ENCODE measurements at regions not wholly inside any gene's neighbourhood (a gene's known extent, or its start where the extent isn't known, plus 50 kb on each side); places are given as distances from the start of the nearest gene placed in this dataset.

- WGBS (ENCODE audit: extremely low coverage, insufficient read length, low lambda C conversion rate): no CpG with 5 or more reads among the region's 2 CpGs
- no peak overlapping the region for H4K91ac ChIP-seq (ENCODE audit: insufficient read length, low read depth, low read length)
- no peak overlapping the region for H2BK20ac ChIP-seq (ENCODE audit: low read depth, low read length, poor library complexity, severe bottlenecking)
- no peaks in the 10 kb centered on the region for H3K9me3 ChIP-seq (ENCODE audit: control insufficient read depth, low read depth, low read length)
- no peaks in the 10 kb centered on the region for H3K79me1 ChIP-seq (ENCODE audit: insufficient read depth, low read depth, low read length, poor library complexity, severe bottlenecking)
- no peak overlapping the region for H3K9ac ChIP-seq (ENCODE audit: extremely low read depth, insufficient read length, low read length)
- no peak overlapping the region for H3K56ac ChIP-seq (ENCODE audit: insufficient read length, low read depth, low read length)
- H3K79me2 ChIP-seq (ENCODE audit: insufficient read depth, low read length): no peaks in the 10 kb centered on the region
- H3K14ac ChIP-seq (ENCODE audit: insufficient read depth, low read length): no peak overlapping the region
- no peaks in the 10 kb centered on the region for H3K4me1 ChIP-seq (ENCODE audit: insufficient read depth, low read length)
- H4K20me1 ChIP-seq (ENCODE audit: control insufficient read depth, insufficient read depth, insufficient read length): no peaks in the 10 kb centered on the region
- H2BK5ac ChIP-seq (ENCODE audit: insufficient read length, low read length): no peak overlapping the region
- no peaks in the 10 kb centered on the region for H3K27me3 ChIP-seq (ENCODE audit: insufficient read depth, low read length)
- Mint-ChIP-seq H3K27ac (no peak overlapping the region), H3K27me3 (ENCODE audit: low read depth) (no peaks in the 10 kb centered on the region), H3K4me1 (no peaks in the 10 kb centered on the region; a peak in 1 of 4 replicates), H3K9me3 (no peaks in the 10 kb centered on the region), H3K36me3 (ENCODE audit: insufficient read depth in 1 of 3, low read depth in 3 of 3) (no peaks in the 10 kb centered on the region), H3K4me3 (no peak overlapping the region)
- H3K27ac ChIP-seq (ENCODE audit: insufficient read length, low read depth, low read length): no peak overlapping the region
- no peak for TF ChIP-seq CTCF (conservative IDR thresholded peaks at IDR 0.05)
- H3K18ac ChIP-seq (ENCODE audit: insufficient read length, low read depth, low read length): no peak overlapping the region
- H4K5ac ChIP-seq (ENCODE audit: insufficient read length, low read depth, low read length): no peak overlapping the region
- no peaks in the 10 kb centered on the region for H3K23me2 ChIP-seq (ENCODE audit: insufficient read length, low read depth, low read length, poor library complexity, severe bottlenecking)
- H2AK5ac ChIP-seq (ENCODE audit: insufficient read length, low read length): no peak overlapping the region
- H3T11ph ChIP-seq (ENCODE audit: low read length): no peak overlapping the region
- no peak overlapping the region for H3K4ac ChIP-seq (ENCODE audit: low read depth, low read length)
- H2BK120ac ChIP-seq (ENCODE audit: low read depth, low read length, poor library complexity, severe bottlenecking): no peak overlapping the region
- DNase-seq: no peak
- no peak overlapping the region for H3K4me2 ChIP-seq (ENCODE audit: insufficient read depth, insufficient read length, low read length)
- H2BK15ac ChIP-seq (ENCODE audit: low read depth, low read length): no peak overlapping the region
- H2AFZ ChIP-seq (ENCODE audit: low read length): no peak overlapping the region
- no peak overlapping the region for H3K23ac ChIP-seq (ENCODE audit: insufficient read length, low read depth, low read length)
- no peak overlapping the region for H4K8ac ChIP-seq (replicated peaks; ENCODE audit: insufficient read length, low read depth, low read length)
- no peak overlapping the region for H2BK12ac ChIP-seq (ENCODE audit: insufficient read length, low read depth, low read length)
Observed at GRCh38 chr9:31677415-31677814, 707.0 kb upstream of the ACO1 start.

Measured in H9 (cell line).